K562 (cell line): ENCODE measurements at regions not wholly inside any gene's neighbourhood (a gene's known extent, or its start where the extent isn't known, plus 50 kb on each side); places are given as distances from the start of the nearest gene placed in this dataset.

Experiments
- ATAC-seq: fragments of 200-7000 bp; cut with Tn5 transposase; 3 replicates; pipeline ENCODE4 v1.9.1; 2020; ENCODE audit warnings: moderate library complexity
- BruUV-seq: library from RNA; stranded (reverse); fragments of 400-500 nt; replicated peaks from 2 replicates; lab custom pipeline; 2021; lab: Mats Ljungman, UMichigan
- CTCF ChIA-PET: fragments of 300-600 bp; formaldehyde crosslinking; extraction: SDS; loops from one replicate; lab custom pipeline; 2021; ENCODE audit warnings: low intra/inter-chr PET ratio; lab: Yijun Ruan, JAX
- POLR2A ChIA-PET: fragments of 300-600, 350-650 bp; sonication (Branson Sonifier 250); formaldehyde crosslinking; extraction: SDS; loops from one replicate; lab custom pipeline; 2021; ENCODE audit warnings: antibody characterized with exemption, inconsistent platforms; lab: Yijun Ruan, JAX
- DNase-seq, 4 experiments: peaks; one replicate each; pipeline versions ENCODE4 v3.0.0 to v3.0.0-alpha.2; 2011 to 2018; ENCODE audit warnings: low spot score in 3 of 4, mixed read lengths in 3 of 4; ENCODE audit errors: extremely low read depth in 1 of 4
- FAIRE-seq: peaks from 2 replicates; lab custom pipeline; 2011; peaks lifted over from hg19 to GRCh38; lab: Jason Lieb, UNC
- H2AFZ ChIP-seq: 2 replicates; pipeline ENCODE4 v1.6.0; 2011; ENCODE audit warnings: low read depth, low read length, control low read depth, inconsistent platforms
- H3K27ac ChIP-seq: fragments of 200-600 bp; 3 replicates; pipeline ENCODE4 v1.8.0; 2011; ENCODE audit warnings: low read depth, mild to moderate bottlenecking, control low read depth, inconsistent platforms, low read length, moderate library complexity, mixed read lengths; ENCODE audit errors: extremely low read depth
- H3K27me3 ChIP-seq, 2 experiments: fragments of 300-600 bp in 1 of 2; 2 replicates in 1 of 2; 3 replicates in 1 of 2; pipeline versions ENCODE4 v1.6.0 to v1.8.0; 2011; ENCODE audit warnings: inconsistent platforms in 2 of 2, low read length in 2 of 2, mild to moderate bottlenecking in 1 of 2, mixed read lengths in 1 of 2, moderate library complexity in 1 of 2; ENCODE audit not compliant: control insufficient read depth in 2 of 2, insufficient read depth in 2 of 2
- H3K36me3 ChIP-seq: fragments of 300-600 bp; 3 replicates; pipeline ENCODE4 v1.8.0; 2011; ENCODE audit warnings: mild to moderate bottlenecking, low read length, inconsistent platforms; ENCODE audit not compliant: control insufficient read depth, insufficient read depth
- H3K4me1 ChIP-seq, 2 experiments: fragments of 200-600 bp in 1 of 2; replicated peaks in 1 of 2; 2 replicates in 1 of 2; 3 replicates in 1 of 2; pipeline versions ENCODE4 v1.5.1 to v1.8.0; 2011; ENCODE audit warnings: inconsistent platforms in 2 of 2, low read length in 2 of 2, mild to moderate bottlenecking in 1 of 2, mixed read lengths in 1 of 2, moderate library complexity in 1 of 2; ENCODE audit not compliant: control insufficient read depth in 2 of 2, insufficient read depth in 2 of 2
- H3K4me2 ChIP-seq: 2 replicates; pipeline ENCODE4 v1.6.1; 2011; ENCODE audit warnings: low read length, control low read depth, inconsistent platforms, mixed read lengths; ENCODE audit not compliant: insufficient read depth
- H3K4me3 ChIP-seq: fragments of 200-600 bp; sonication (generic), shearing (Covaris generic); 2 replicates; pipeline ENCODE4 v1.5.1; 2016; ENCODE audit warnings: control low read depth, inconsistent platforms
- H3K79me2 ChIP-seq: fragments of 200-600 bp; 3 replicates; pipeline ENCODE4 v1.8.0; 2011; ENCODE audit warnings: low read length, inconsistent platforms; ENCODE audit not compliant: control insufficient read depth, insufficient read depth
- H3K9ac ChIP-seq, 2 experiments: 2 replicates each; pipeline versions ENCODE4 v1.6.0 to v1.6.1; 2011; ENCODE audit warnings: low read depth in 2 of 2, low read length in 2 of 2, control low read depth in 1 of 2, inconsistent platforms in 1 of 2, mild to moderate bottlenecking in 1 of 2, mixed read lengths in 1 of 2; ENCODE audit not compliant: insufficient read depth in 1 of 2
- H3K9me1 ChIP-seq: one replicate; pipeline ENCODE4 v1.6.0; 2011; ENCODE audit warnings: inconsistent platforms, mild to moderate bottlenecking, low read length, moderate library complexity; ENCODE audit not compliant: control insufficient read depth, insufficient read depth
- H3K9me3 ChIP-seq: replicated peaks from 2 replicates; pipeline ENCODE4 v1.5.1; 2011; ENCODE audit warnings: low read depth, low read length, inconsistent platforms; ENCODE audit not compliant: control insufficient read depth, insufficient read depth
- H4K20me1 ChIP-seq: replicated peaks from 2 replicates; pipeline ENCODE4 v1.6.1; 2011; ENCODE audit warnings: low read length, inconsistent platforms, mixed read lengths; ENCODE audit not compliant: control insufficient read depth, insufficient read depth
- CBX3 ChIP-seq, 2 experiments: IDR thresholded peaks; 1 replicate in 1 of 2; 2 replicates in 1 of 2; pipeline ENCODE4 v1.6.1; 2012; ENCODE audit warnings: inconsistent platforms in 2 of 2, low read length in 2 of 2, borderline replicate concordance in 1 of 2, control low read depth in 1 of 2
- E4F1 ChIP-seq: fragments of 250-450 bp; sonication (Bioruptor Pico); IDR thresholded peaks from 2 replicates; pipeline ENCODE4 v1.5.0; 2021; ENCODE audit warnings: mild to moderate bottlenecking, borderline replicate concordance
- ILF3 ChIP-seq: fragments of 450-650 bp; IDR thresholded peaks from 2 replicates; pipeline ENCODE4 v1.6.1; 2018; ENCODE audit warnings: antibody characterized with exemption, mild to moderate bottlenecking, moderate library complexity, borderline replicate concordance
- KAT8 ChIP-seq: fragments of 450-650 bp; IDR thresholded peaks from 2 replicates; pipeline ENCODE4 v1.6.1; 2016; ENCODE audit warnings: low read depth, mild to moderate bottlenecking
- MBD2 ChIP-seq: sonication (generic); IDR thresholded peaks from 2 replicates; pipeline ENCODE4 v1.6.1; 2016; ENCODE audit warnings: low read depth, borderline replicate concordance
- NUFIP1 ChIP-seq: fragments of 450-650 bp; IDR thresholded peaks from 2 replicates; pipeline ENCODE4 v1.6.1; 2018; ENCODE audit not compliant: partially characterized antibody
- PREB ChIP-seq: sonication (generic); formaldehyde crosslinking; IDR thresholded peaks from 2 replicates; pipeline ENCODE4 v1.8.1; 2023; ENCODE audit warnings: mild to moderate bottlenecking, missing genetic modification reagents
- SP2 ChIP-seq: IDR thresholded peaks from 2 replicates; pipeline ENCODE4 v1.6.1; 2011; ENCODE audit warnings: mild to moderate bottlenecking, low read depth, low read length, moderate library complexity; ENCODE audit not compliant: poor library complexity, severe bottlenecking; ENCODE audit errors: extremely low read depth
- TEAD4 ChIP-seq, 2 experiments: sonication (generic) in 1 of 2; formaldehyde crosslinking in 1 of 2; IDR thresholded peaks; 2 replicates each; pipeline versions ENCODE4 v1.6.1 to v1.8.0; 2012 to 2022; ENCODE audit warnings: borderline replicate concordance in 1 of 2, inconsistent platforms in 1 of 2, low read length in 1 of 2, mild to moderate bottlenecking in 1 of 2, missing genetic modification reagents in 1 of 2
- USF2 ChIP-seq: sonication (generic); formaldehyde crosslinking; IDR thresholded peaks from 2 replicates; pipeline ENCODE4 v1.5.0; 2020; ENCODE audit warnings: missing genetic modification reagents
- ZNF232 ChIP-seq: sonication (generic); formaldehyde crosslinking; IDR thresholded peaks from 2 replicates; pipeline ENCODE4 v1.8.0; 2022; ENCODE audit warnings: mild to moderate bottlenecking, missing genetic modification reagents
- WGBS: fragments of 100-300 bp; shearing (Covaris generic); methylation state at CpG from one replicate; pipeline ENCODE4 v1.1.6; 2016; ENCODE audit warnings: low coverage, mixed read lengths; ENCODE audit not compliant: insufficient coverage; ENCODE audit errors: missing lambda C conversion rate; 5-methylcytosine and 5-hydroxymethylcytosine counted together
- in situ Hi-C: fragments of 300-500 bp; cut with MboI; formaldehyde crosslinking; loops from 4 replicates; pipeline ENCODE4 v1.15.0; 2018; ENCODE audit warnings: inconsistent platforms, mixed read lengths
- intact Hi-C: fragments of 100-400 bp; cut with micrococcal nuclease; formaldehyde crosslinking; loops from 2 replicates; pipeline ENCODE4 v1.14.2; 2022

- no peaks in the 10 kb centered on the region; the same call in none of the 2 replicates for H3K9me3 ChIP-seq
- POLR2A ChIA-PET: no interaction called here
- H2AFZ ChIP-seq: no peak overlapping the region
- in situ Hi-C loops (no loop called here), intact Hi-C loops (no loop called here)
- H3K36me3 ChIP-seq: no peaks in the 10 kb centered on the region
- H3K4me1 ChIP-seq: no peaks in the 10 kb centered on the region
- H4K20me1 ChIP-seq: no peaks in the 10 kb centered on the region
- H3K9me1 ChIP-seq: no peaks in the 10 kb centered on the region
- no peak overlapping the region for H3K4me2 ChIP-seq
- no peak overlapping the region for H3K4me3 ChIP-seq
- no peak for FAIRE-seq
- no peak for ATAC-seq
- no peak overlapping the region for H3K9ac ChIP-seq
- TF ChIP-seq PREB (CRISPR knock-in tag) (no peak), SP2 (no peak), ILF3 (no peak), TEAD4 (IDR thresholded peaks at IDR 0.05; ENCODE audit: low read length) (no peak), TEAD4 (CRISPR knock-in tag; IDR thresholded peaks at IDR 0.05; ENCODE audit: borderline replicate concordance) (no peak), MBD2 (no peak), E4F1 (CRISPR knock-in tag) (no peak), KAT8 (no peak), USF2 (CRISPR knock-in tag) (no peak), CBX3 (IDR thresholded peaks at IDR 0.05; ENCODE audit: borderline replicate concordance in 1 of 2, low read length in 2 of 2) (no peak), ZNF232 (no peak), NUFIP1 (no peak)
- no peak overlapping the region for H3K27ac ChIP-seq
- CTCF ChIA-PET: no interaction called here
- BruUV-seq: no TSS peak
- no peaks in the 10 kb centered on the region for H3K79me2 ChIP-seq
- WGBS: 2% methylated on average over 7 of the region's 7 CpGs
- H3K27me3 ChIP-seq: peaks cover 0 to 41% of the 10 kb centered on the region in 2 experiments; a peak in 2 of 5 replicates
- DNase-seq: no peak
Observed at GRCh38 chr20:57003012-57003411, 263.4 kb downstream of the BMP7 start.
